Large intestine (tissue), 3 donors: ENCODE measurements at regions not wholly inside any gene's neighbourhood (a gene's known extent, or its start where the extent isn't known, plus 50 kb on each side); places are given as distances from the start of the nearest gene placed in this dataset.

ENCODE experiments used
- DNase-seq, 2 donors: peaks; one replicate each; pipeline versions ENCODE4 v3.0.0 to v3.0.0-alpha.2; 2013
- H3K27ac ChIP-seq: one replicate; pipeline ENCODE4 v1.5.1; 2013; ENCODE audit warnings: low read length
- H3K27me3 ChIP-seq: 2 replicates; pipeline ENCODE4 v1.6.1; 2013; ENCODE audit warnings: low read length; ENCODE audit not compliant: control insufficient read depth, insufficient read depth
- H3K36me3 ChIP-seq: 2 replicates; pipeline ENCODE4 v1.6.1; 2013; ENCODE audit warnings: low read length; ENCODE audit not compliant: control insufficient read depth, insufficient read depth
- H3K4me1 ChIP-seq: one replicate; pipeline ENCODE4 v1.6.1; 2013; ENCODE audit warnings: low read length; ENCODE audit not compliant: control insufficient read depth, insufficient read depth
- H3K4me3 ChIP-seq: one replicate; pipeline ENCODE4 v1.5.1; 2013; ENCODE audit warnings: low read length
- H3K9me3 ChIP-seq: one replicate; pipeline ENCODE4 v1.6.1; 2013; ENCODE audit warnings: mild to moderate bottlenecking, low read depth, low read length, moderate library complexity; ENCODE audit not compliant: control insufficient read depth
- WGBS: methylation state at CpG from one replicate; pipeline ENCODE4 v1.1.5; 2013; ENCODE audit warnings: low lambda C conversion rate; ENCODE audit not compliant: insufficient coverage; 5-methylcytosine and 5-hydroxymethylcytosine counted together

DNA sequence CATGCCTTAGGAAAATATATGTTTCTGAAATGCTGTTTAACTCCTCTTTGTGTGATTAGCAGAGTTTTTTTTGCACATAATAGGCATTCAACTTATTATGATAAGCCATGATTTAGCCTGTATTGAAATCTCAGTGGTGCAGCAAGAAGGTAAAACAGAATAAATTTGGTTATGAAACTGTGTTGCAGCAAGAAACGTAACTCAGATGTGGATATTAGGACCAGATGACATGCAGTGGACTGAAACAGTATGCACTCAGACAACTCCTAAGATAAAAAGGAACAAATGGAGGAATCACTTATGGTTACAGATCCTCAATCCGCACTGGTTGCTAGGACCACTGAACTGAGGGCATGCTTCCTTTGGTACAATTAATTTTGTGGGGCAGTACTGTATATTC lies 254.2 kb upstream of the HSF2 start:
- no peaks in the 10 kb centered on the region for H3K9me3 ChIP-seq
- no peaks in the 10 kb centered on the region for H3K27me3 ChIP-seq
- 82% methylated on average over 2 of the region's 2 CpGs for WGBS
- no peak overlapping the region for H3K27ac ChIP-seq
- H3K36me3 ChIP-seq = no peaks in the 10 kb centered on the region
- H3K4me3 ChIP-seq = no peak overlapping the region
- no peaks in the 10 kb centered on the region for H3K4me1 ChIP-seq
- DNase-seq = no peak

DNA sequence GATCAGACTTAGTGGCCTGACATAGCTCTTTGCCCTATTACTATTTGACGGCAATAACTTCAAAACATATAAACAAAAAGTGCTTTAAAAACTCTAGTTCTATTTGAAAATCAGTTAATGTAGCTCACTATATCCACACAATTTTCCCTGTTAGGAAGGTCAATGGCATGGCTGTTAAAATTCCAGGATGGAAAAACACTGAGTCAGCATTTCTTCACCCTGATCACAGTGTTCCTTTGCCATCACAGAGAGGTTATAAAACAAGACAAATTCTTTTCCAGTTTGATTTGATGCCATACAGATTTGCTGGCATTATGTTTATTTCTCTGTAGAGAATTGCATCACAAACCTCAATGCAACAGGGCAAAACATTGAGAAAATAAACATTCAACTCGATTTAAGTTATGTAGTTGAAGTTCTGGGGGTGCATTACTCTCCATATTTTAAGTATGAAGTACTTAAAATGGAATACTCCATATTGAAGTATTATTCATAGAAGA lies 253.7 kb upstream of the HSF2 start:
- Histone ChIP-seq H3K36me3 (no peaks in the 10 kb centered on the region), H3K27ac (no peak overlapping the region), H3K27me3 (no peaks in the 10 kb centered on the region), H3K4me1 (no peaks in the 10 kb centered on the region), H3K4me3 (no peak overlapping the region), H3K9me3 (no peaks in the 10 kb centered on the region)
- no peak for DNase-seq
- no CpG with 5 or more reads among the region's 2 CpGs for WGBS

DNA sequence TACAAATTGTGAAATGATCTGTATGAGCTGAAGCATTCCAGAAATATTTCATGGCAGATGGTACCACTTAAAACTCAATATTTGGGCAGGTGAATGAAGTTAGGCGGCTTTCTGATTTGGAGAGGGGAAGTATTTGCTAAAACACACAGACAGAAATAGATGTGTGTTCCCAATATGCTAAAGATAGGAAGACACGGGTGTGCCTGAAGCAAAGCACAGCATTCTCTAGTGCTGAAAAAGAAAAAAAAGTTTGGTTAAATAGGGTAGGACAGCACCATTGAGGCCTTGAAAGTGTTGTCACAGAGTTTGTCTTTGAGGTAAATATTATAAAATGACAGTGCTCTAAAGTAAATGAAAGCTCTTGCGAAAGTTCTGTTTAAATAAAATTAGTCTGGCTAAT lies 252.2 kb upstream of the HSF2 start:
- Histone ChIP-seq H3K27ac (no peak overlapping the region), H3K36me3 (no peaks in the 10 kb centered on the region), H3K9me3 (no peaks in the 10 kb centered on the region), H3K27me3 (no peaks in the 10 kb centered on the region), H3K4me1 (no peaks in the 10 kb centered on the region), H3K4me3 (no peak overlapping the region)
- 63% methylated on average over 3 of the region's 3 CpGs for WGBS
- DNase-seq = no peak

DNA sequence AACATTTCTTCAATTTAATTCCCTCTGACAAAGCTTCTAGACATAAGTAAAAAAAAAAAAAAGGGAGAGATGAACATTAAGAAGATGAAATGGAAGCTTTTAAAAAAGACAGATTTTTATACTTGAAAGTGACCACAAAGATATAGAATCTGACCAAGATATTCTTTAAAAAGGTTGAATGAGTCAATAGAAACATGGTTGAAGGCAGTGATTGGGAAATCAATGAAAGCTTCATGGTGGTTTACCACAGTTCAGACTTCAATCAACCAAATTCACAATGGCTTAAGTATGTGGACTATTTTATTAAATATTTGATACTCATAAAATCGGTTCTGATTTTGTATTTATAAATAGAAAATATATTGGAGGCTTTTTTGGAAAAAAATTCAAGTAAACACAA lies 248.4 kb upstream of the HSF2 start:
- Histone ChIP-seq H3K27me3 (no peaks in the 10 kb centered on the region), H3K27ac (no peak overlapping the region), H3K9me3 (no peaks in the 10 kb centered on the region), H3K4me1 (no peaks in the 10 kb centered on the region), H3K36me3 (no peaks in the 10 kb centered on the region), H3K4me3 (no peak overlapping the region)
- no peak for DNase-seq
- WGBS = no CpG with 5 or more reads among the region's 1 CpG

DNA sequence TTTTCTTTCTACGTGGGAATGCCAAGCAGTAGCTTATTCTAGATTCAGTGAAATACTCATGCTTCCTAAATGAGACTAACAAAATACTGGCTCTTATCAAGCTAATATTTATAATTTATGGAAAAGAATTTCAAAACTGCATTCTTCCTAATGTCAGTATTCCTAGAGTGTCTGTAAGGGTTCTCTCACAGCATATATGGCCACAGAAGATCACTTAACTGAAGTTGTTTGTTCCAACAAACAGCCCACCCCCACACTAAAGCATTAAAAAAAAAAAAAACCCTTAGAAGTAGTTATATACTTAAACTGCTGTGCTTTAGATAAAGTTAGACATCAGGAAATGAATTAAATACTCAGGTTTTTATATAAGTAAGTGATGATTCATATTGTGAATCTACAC lies 247.7 kb upstream of the HSF2 start:
- Histone ChIP-seq H3K27ac (no peak overlapping the region), H3K36me3 (no peaks in the 10 kb centered on the region), H3K4me3 (no peak overlapping the region), H3K27me3 (no peaks in the 10 kb centered on the region), H3K9me3 (no peaks in the 10 kb centered on the region), H3K4me1 (no peaks in the 10 kb centered on the region)
- 88% methylated on average over 1 of the region's 1 CpG for WGBS
- no peak for DNase-seq

DNA sequence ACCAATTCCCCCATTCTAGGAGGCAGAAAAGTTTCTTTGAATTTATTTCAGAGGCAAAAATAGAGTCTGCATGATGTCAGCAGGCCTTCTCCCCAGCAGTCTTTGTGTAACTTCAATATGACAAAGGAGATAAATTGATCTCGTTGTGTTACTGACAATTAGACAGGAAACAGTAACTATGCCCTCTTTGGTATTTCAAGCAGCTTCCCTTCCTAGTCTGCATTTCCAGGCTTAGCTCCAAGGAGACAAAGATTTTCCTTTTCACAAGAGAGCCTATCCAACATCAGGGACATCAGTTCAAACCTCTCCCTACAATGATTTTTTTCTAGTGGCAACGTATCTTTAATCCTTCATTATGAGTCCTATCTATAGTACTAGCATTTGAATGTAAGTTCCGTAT lies 245.9 kb upstream of the HSF2 start:
- H3K27me3 ChIP-seq = no peaks in the 10 kb centered on the region
- H3K4me1 ChIP-seq = no peaks in the 10 kb centered on the region
- H3K36me3 ChIP-seq = no peaks in the 10 kb centered on the region
- no peak overlapping the region for H3K27ac ChIP-seq
- no peak overlapping the region for H3K4me3 ChIP-seq
- no peak for DNase-seq
- no peaks in the 10 kb centered on the region for H3K9me3 ChIP-seq
- WGBS = 73% methylated on average over 3 of the region's 3 CpGs

DNA sequence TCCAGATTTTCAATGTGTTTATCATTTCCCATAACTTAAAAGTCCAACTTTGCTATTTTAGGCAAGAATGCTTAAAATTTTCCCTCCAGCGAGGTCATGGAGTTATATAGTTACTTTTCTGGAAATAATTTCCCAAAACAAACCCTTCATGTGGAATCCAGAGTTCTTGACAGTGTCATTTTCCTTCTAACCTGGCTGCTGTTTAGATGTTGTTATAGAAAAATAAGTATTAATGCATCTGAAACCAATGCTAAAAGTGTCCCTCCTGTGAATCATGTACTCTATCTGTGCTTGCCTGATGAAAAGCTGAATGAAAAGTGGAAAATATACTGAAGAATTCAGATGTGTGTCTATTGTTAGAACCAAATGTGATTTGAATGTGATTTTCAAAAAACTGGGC lies 245.3 kb upstream of the HSF2 start:
- H3K27ac ChIP-seq = no peak overlapping the region
- WGBS = no CpG with 5 or more reads among the region's 1 CpG
- no peak for DNase-seq

DNA sequence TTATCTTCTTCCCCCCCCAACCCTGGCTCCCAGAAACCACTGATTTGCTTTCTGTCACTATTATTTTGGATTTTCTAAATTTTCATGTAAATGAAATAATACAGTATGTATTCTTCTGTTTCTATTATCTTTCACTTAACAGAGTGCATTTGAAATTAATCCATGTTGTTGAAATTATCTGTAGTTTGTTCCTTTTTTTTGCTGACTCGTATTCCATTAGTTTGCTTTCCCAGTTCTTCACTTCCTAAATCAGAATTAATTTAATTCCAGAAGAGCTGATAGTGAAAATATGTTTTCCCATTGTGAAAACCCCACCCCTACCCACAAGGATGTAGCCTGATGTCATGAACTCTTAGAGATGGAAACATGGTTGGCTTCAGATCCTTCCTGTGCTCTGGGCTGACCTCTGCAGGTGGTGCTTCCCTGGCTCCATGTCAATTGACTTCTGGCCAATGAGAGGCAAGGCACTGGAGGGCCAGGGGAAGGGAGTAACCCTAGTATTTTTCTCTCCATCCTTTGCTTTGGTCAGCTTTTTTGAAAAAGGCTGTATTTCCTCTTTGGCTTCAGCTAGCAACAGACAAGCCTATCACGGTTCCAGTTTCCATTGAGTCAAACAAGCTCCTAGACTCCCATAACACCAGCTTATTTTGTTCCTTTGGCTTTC lies 244.4 kb upstream of the HSF2 start:
- 100% methylated on average over 1 of the region's 2 CpGs for WGBS
- Histone ChIP-seq H3K4me3 (no peak overlapping the region), H3K9me3 (no peaks in the 10 kb centered on the region), H3K36me3 (no peaks in the 10 kb centered on the region), H3K27me3 (no peaks in the 10 kb centered on the region), H3K27ac (no peak overlapping the region), H3K4me1 (no peaks in the 10 kb centered on the region)
- no peak for DNase-seq

More for the DNA sequence above, 245.3 kb upstream of the HSF2 start:
- Histone ChIP-seq H3K36me3 (no peaks in the 10 kb centered on the region), H3K4me3 (no peak overlapping the region), H3K9me3 (no peaks in the 10 kb centered on the region), H3K27me3 (no peaks in the 10 kb centered on the region), H3K4me1 (no peaks in the 10 kb centered on the region)

DNA sequence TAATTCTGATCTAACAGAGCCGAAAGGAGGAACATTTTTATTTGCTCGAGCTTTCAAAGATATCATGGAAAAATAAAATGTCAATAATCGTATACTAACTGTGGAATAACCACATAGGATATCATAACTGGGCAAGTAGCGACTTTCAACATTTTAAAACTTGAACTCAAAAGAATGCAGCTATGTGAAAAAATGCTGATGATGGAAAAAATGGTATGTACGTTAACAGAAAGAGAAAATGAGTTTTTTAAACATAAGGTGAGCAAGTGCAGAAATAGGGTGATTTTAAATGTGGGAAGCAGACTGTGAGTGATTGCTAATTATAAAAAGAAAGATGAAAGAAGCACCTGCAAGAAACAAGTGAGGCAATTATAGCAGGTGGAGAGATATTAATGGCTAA lies 238.3 kb upstream of the HSF2 start:
- H3K27me3 ChIP-seq = no peaks in the 10 kb centered on the region

DNA sequence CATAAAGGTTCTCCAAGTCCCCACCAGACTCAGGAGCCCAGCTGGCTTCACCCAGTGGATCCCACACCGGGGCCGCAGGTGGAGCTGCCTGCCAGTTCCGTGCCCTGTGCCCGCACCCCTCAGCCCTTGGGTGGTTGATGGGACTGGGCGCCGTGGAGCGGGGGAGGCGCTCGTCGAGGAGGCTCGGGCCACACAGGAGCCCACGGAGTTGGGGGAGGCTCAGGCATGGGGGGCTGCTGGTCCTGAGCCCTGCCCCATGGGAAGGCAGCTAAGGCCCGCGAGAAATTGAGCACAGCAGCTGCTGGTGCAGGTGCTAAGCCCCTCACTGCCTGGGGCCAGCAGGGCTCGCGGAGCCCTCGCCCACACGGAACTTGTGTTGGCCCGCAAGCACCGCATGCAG lies 234.4 kb upstream of the HSF2 start:
- Histone ChIP-seq H3K36me3 (no peaks in the 10 kb centered on the region), H3K9me3 (peaks cover 6% of the 10 kb centered on the region), H3K4me3 (no peak overlapping the region), H3K27me3 (no peaks in the 10 kb centered on the region), H3K4me1 (no peaks in the 10 kb centered on the region), H3K27ac (no peak overlapping the region)
- WGBS = no CpG with 5 or more reads among the region's 20 CpGs
- DNase-seq = no peak

More for the DNA sequence above, 238.3 kb upstream of the HSF2 start:
- H3K4me1 ChIP-seq = no peaks in the 10 kb centered on the region
- DNase-seq = no peak
- H3K36me3 ChIP-seq = no peaks in the 10 kb centered on the region
- no peak overlapping the region for H3K4me3 ChIP-seq
- H3K27ac ChIP-seq = no peak overlapping the region
- peaks cover 6% of the 10 kb centered on the region for H3K9me3 ChIP-seq
- 86% methylated on average over 5 of the region's 5 CpGs for WGBS

DNA sequence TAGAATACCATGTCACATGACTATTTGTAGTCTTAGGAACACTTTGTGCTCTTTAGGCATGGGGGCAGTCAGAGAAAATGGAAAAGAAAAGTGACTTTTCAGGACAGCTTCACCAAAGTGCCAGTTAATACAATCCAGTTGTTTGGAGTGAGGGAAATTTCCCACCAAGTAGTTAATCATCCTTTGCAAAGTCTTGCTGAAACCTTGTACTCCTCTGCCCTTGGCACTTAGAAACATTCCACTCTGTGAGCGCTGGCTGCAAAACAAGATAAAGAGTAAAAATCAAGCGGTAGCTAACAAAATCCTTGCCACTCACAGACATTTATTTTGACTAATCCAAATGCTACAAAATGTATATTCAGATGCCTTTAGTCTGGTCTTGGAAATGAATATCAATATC lies 229.2 kb upstream of the HSF2 start:
- H3K36me3 ChIP-seq = no peaks in the 10 kb centered on the region
- H3K9me3 ChIP-seq = peaks cover 1% of the 10 kb centered on the region
- no peaks in the 10 kb centered on the region for H3K4me1 ChIP-seq
- no peak for DNase-seq
- no peak overlapping the region for H3K27ac ChIP-seq
- no peak overlapping the region for H3K4me3 ChIP-seq
- no CpG with 5 or more reads among the region's 2 CpGs for WGBS
- no peaks in the 10 kb centered on the region for H3K27me3 ChIP-seq
